ENCODE measurements at regions not wholly inside any gene's neighbourhood (a gene's known extent, or its start where the extent isn't known, plus 50 kb on each side); places are given as distances from the start of the nearest gene placed in this dataset.

DNA sequence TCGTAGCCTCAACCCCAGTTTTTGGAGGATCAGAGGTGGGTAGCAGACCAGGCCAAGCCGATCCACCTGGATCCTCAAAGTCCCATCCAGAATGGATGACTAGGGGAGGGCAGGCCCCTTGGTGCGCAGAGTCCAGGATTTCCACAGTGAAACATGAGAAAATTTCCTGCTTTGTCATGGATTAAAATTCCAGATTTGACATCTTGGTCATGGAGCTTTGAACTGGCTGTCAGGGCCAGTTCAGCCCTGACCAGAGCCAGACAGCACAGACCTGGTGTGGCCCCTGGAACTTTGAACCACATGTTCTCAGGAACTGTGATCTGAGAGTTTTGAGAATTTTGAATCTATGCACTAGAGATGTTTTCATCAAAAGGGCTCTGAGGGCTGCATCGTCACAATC is 177.5 kb downstream of the MN1 start:
- Histone ChIP-seq H3K27me3 (no peaks in the 10 kb centered on the region), H3K4me1 (ENCODE audit: control insufficient read depth in 1 of 2, insufficient read depth in 1 of 2, low read depth in 1 of 2, low read length in 1 of 2) (no peaks in the 10 kb centered on the region), H3K9me3 (no peaks in the 10 kb centered on the region), H3K4me3 (ENCODE audit: low read depth in 1 of 2, low read length in 1 of 2) (no peak overlapping the region), H3K27ac (no peak overlapping the region), H3K36me3 (no peaks in the 10 kb centered on the region)
- TF ChIP-seq, protein P1, sequence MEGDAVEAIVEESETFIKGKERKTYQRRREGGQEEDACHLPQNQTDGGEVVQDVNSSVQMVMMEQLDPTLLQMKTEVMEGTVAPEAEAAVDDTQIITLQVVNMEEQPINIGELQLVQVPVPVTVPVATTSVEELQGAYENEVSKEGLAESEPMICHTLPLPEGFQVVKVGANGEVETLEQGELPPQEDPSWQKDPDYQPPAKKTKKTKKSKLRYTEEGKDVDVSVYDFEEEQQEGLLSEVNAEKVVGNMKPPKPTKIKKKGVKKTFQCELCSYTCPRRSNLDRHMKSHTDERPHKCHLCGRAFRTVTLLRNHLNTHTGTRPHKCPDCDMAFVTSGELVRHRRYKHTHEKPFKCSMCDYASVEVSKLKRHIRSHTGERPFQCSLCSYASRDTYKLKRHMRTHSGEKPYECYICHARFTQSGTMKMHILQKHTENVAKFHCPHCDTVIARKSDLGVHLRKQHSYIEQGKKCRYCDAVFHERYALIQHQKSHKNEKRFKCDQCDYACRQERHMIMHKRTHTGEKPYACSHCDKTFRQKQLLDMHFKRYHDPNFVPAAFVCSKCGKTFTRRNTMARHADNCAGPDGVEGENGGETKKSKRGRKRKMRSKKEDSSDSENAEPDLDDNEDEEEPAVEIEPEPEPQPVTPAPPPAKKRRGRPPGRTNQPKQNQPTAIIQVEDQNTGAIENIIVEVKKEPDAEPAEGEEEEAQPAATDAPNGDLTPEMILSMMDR (IDR thresholded peaks at IDR 0.05), result no peak

DNA sequence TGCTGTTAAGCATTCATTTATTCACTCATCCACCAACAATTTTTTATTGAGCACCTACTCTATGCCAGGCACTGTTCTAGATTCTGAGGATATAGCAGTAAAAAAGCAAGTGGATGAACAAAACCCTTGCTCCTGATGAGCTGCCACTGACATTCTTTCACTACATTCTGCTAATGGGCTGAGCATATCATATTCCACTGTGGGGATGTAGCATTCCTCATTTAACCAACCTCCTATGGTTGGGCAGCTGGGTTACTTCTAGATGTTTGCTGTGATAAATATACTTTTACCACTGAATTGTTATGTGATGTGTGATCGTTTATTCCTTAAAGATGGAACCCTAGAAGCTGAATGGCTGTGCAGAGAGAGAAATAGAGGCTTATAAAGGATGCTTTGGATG is 176.9 kb downstream of the MN1 start:
- Histone ChIP-seq H3K4me1 (ENCODE audit: control insufficient read depth in 1 of 2, insufficient read depth in 1 of 2, low read depth in 1 of 2, low read length in 1 of 2) (no peaks in the 10 kb centered on the region), H3K36me3 (no peaks in the 10 kb centered on the region), H3K9me3 (no peaks in the 10 kb centered on the region), H3K27me3 (no peaks in the 10 kb centered on the region), H3K4me3 (ENCODE audit: low read depth in 1 of 2, low read length in 1 of 2) (no peak overlapping the region), H3K27ac (no peak overlapping the region)
- TF ChIP-seq, protein P1 (IDR thresholded peaks at IDR 0.05), result no peak

DNA sequence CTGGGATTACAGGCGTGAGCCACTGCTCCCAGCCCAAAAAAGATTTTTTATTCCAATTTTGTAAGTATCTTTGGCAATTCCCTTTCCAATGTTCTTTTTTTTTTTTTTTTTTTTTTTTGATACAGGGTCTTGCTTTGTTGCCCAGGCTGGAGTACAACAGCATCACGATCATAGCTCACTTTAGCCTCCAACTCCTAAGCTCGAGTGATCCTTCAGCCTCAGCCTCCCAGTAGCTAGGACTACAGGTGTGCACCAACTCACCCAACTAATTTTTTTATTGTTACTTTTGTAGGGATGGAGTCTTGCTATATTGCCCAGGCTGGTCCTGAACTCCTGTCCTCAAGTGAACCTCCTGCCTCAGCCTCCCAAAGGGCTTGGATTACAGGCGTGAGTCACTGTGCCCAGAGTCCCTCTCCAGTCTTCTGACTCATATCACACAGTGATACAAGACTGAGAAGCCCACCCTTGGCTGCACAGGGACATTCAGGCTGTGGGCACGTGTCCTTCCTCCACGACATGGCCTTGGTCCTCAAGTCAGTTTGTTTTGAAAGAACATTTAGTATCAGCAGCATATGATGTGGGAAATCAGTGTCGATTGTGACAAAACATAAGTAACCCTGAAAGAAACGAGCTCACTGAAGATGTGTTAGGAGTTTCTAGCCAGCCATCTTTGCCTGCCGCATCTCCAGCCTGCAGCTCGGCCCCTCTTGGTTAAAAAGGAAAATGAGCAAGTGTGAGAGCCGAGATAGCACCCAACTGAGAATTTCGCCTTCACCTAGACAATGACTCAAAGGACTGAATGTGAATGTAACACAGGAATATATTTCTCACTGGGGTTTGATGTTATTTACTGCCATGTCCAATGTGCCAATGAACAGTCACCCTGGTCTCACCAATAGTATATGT is 175.5 kb downstream of the MN1 start:
- no peak overlapping the region for H3K4me3 ChIP-seq (ENCODE audit: low read depth in 1 of 2, low read length in 1 of 2)
- H3K27ac ChIP-seq, result no peak overlapping the region
- no peaks in the 10 kb centered on the region for H3K27me3 ChIP-seq
- no peaks in the 10 kb centered on the region for H3K36me3 ChIP-seq
- H3K9me3 ChIP-seq, result no peaks in the 10 kb centered on the region
- H3K4me1 ChIP-seq (ENCODE audit: control insufficient read depth in 1 of 2, insufficient read depth in 1 of 2, low read depth in 1 of 2, low read length in 1 of 2), result no peaks in the 10 kb centered on the region
- TF ChIP-seq, protein P1 (IDR thresholded peaks at IDR 0.05), result no peak

DNA sequence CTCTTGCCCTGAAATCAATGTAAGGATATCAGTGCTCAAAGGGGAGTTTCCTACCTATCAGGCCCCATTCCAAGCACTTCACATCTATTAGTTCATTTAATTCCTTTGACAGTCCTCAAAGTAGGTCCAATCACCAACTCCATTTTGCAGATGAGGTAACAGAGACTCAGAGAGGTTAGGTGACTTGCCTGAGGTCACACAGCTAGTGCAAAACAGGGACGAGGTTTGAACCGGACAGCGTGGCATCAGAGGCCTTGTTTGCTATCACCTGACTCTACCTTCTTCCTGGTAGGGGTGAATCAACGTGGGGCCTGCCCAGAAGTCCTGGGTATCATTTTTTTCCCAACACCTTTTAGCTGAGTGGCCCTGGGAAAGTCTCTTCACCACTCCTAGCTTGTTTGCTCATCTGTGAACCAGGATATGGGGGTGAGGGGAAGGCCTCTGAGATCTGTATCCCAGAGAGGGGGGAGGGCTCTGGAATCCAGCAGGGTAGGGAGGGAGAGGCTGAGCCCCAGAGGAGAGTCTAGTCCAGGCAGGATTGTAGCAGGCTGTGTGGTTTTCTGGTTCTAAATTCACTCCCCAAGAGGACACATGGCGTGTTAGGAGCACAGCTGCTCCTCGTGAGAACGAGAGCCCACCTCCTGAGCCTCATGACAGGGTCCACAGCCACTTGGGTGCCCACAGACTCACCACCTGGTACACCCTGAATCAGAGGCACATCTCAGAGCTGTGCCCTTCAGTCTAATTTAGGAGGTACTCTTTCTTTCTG is 174.7 kb downstream of the MN1 start:
- Histone ChIP-seq H3K9me3 (no peaks in the 10 kb centered on the region), H3K4me3 (ENCODE audit: low read depth in 1 of 2, low read length in 1 of 2) (no peak overlapping the region), H3K27me3 (no peaks in the 10 kb centered on the region), H3K27ac (no peak overlapping the region), H3K36me3 (no peaks in the 10 kb centered on the region), H3K4me1 (ENCODE audit: control insufficient read depth in 1 of 2, insufficient read depth in 1 of 2, low read depth in 1 of 2, low read length in 1 of 2) (no peaks in the 10 kb centered on the region)
- TF ChIP-seq, protein P1 (IDR thresholded peaks at IDR 0.05), result no peak

DNA sequence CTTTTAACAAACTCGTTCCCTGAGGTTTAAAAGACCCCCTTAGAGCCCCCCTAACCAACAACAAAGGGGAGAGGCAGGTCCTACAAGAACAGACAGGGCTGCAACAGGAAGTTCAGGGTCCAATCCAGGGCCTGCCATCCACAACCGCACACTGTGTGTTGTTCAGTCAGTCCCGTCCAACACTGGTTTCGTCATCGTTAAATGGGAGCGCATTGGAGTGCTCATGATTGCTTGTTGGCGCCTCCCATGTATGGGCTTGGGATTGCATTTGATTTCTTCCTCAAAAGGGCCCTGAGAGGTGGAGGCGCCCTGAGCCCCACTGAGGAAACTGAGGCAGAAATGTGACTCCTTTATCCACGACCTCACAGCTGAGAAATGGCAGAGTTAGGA is 174.1 kb downstream of the MN1 start:
- Histone ChIP-seq H3K4me3 (ENCODE audit: low read depth in 1 of 2, low read length in 1 of 2) (no peak overlapping the region), H3K27ac (no peak overlapping the region), H3K9me3 (no peaks in the 10 kb centered on the region), H3K27me3 (peaks cover 3% of the 10 kb centered on the region), H3K4me1 (ENCODE audit: control insufficient read depth in 1 of 2, insufficient read depth in 1 of 2, low read depth in 1 of 2, low read length in 1 of 2) (no peaks in the 10 kb centered on the region), H3K36me3 (no peaks in the 10 kb centered on the region)
- TF ChIP-seq, protein P1 (IDR thresholded peaks at IDR 0.05), result no peak
